NCI-H1694 (cell line): ENCODE measurements at regions not wholly inside any gene's neighbourhood (a gene's known extent, or its start where the extent isn't known, plus 50 kb on each side); places are given as distances from the start of the nearest gene placed in this dataset.

ENCODE experiments used
- DNase-seq: peaks from one replicate; lab custom pipeline; 2025; lab: John Stamatoyannopoulos, UW

DNA sequence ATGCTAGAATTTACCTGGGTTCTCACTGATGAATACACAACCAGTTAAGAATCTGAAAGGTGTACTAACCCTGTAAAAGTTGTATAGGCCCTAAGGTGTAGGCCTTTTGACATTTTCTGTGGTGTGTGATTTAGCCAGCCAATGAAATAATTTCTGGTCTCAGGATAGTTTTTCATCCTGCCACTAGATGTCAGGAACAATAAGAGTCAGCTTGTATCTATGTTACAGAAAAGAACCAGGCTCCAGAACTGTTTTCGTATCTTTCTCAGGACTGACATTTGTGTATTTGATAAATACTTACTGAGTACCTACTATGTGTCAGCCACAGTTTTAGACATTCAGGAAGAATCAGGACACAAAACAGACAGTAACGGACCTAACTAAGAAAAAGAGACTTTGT lies 673.6 kb upstream of the TENM3 start:
- no peak for DNase-seq

DNA sequence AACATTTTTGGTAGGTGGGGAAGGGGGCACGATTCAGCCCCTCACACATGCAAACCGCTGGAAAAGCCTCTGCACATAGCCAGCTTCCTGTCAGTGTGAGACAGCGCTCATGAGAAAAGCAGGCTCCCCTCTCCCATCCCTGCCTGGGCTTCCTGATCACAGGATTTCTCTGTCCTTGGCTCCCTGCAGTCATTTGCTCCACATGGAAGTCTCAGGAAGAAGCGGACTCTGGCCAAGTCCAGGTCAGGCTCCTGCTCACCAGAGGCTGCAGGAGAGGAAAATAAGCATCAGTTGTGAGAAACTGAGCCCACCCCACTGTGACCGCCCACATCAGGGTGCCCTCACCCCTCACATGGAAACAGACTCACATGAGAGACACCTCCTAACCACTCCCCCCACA lies 664.3 kb upstream of the TENM3 start:
- DNase-seq, result no peak

- no peak for DNase-seq
Observed at GRCh38 chr4:181579486-181579885, 663.7 kb upstream of the TENM3 start.

DNA sequence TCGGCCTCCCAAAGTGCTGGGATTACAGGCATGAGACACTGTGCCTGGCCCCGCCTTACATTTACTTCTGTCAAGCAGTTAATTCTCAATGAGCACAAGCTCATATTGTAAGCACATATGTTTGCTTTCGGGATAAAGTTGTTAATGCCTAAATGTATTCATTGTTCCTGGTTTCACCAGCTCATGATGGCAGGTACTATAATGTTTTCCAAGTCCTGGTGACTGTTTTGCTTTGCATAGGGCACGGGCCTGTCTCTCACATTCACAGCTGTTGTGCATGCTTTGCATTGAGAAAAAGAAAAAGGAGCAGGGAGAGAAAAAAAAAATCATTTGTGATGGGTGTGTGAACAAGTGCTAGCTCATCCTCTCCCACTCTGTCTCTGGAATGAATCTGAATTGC lies 661.2 kb upstream of the TENM3 start:
- DNase-seq, result no peak

- no peak for DNase-seq
Observed at GRCh38 chr4:181582595-181582994, 660.6 kb upstream of the TENM3 start.

DNA sequence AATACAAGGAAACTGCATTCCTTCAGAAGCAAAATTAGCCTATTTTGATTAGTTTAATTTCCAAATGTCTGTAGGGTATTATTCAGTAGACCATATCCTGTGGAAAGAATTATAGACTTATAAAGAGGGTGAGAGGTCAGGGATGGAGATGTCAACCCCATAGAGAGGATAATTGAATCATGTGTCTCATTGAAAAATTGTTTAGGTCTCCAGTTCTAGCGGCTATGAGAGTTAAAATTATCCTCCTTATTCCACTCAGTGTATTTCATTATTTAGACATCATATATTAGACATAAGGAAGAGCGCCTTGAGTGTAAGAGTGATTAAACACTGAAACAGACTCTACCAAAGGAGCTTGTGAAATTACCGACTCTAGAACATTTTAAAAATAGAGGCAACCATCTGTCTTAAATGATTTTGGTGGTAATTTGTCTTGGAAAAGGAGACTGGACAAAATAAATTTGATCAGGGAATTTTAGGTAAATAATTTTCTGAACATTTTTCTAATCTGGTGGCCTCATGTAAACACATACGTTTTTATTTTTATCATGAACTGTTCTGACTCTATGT lies 654.4 kb upstream of the TENM3 start:
- DNase-seq, result no peak

DNA sequence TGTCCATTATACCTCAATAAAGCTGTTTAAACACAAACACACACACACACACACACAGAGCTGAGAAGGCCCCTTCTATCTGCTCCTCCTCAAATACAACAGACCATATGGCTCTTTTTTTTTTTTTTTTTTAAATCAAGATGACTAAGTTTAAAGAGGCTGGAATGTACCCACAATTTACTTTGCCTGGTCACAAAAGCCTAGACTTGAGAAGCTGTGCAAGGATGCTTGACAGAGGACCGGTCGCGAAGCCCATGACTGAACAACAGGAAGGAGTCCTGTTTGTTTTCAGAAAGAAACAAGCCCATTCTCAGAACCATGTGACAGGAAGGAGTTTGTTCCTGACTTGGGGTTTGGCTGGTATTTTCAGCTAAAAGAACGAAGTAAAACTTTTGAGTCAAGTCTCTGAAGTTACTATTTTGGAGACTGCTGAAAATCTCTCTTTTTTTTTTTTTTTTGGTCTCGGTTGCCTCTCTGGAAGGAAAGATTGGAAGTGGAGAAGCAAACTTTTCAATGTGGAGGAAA lies 650.9 kb upstream of the TENM3 start:
- no peak for DNase-seq

DNA sequence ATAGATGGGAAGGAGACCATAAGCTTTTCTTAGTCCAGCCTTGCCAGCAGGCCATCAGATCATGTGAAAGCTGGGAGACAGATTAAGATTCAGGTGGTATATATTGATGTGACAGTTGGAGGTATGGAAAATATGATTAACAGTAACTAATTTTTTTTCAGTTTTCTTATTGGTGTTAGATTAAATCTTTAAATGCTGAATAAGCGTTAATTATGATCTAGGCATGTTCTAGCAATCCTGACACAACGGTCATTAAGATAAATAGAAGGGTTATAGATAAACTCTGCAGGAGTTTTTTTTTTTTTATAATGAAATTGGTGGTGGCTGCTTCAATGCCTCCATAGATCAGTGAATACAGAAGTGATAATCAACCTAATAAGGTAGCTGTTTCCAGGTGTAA lies 649.5 kb upstream of the TENM3 start:
- no peak for DNase-seq

GRCh38 chr4:181594188-181594587 lies 649.0 kb upstream of the TENM3 start:
- DNase-seq, result no peak

DNA sequence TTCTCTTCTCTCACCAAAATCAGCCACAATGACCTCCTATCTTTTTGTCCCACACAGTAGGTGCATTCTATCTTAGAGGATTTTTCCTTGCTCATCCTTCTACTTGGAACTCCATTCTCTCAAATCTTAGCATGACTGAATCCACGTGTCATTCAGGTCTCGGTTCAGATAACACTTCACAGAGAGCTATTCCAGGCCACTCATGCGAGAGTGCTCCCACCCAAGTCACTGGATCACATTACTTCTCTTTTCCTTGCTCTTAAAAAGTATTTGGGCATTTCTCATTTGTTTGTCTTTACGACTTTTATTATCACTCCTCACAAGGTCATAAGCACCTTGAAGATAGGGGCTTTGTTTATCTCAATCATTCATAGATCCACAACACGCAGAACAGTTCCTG lies 647.5 kb upstream of the TENM3 start:
- no peak for DNase-seq

DNA sequence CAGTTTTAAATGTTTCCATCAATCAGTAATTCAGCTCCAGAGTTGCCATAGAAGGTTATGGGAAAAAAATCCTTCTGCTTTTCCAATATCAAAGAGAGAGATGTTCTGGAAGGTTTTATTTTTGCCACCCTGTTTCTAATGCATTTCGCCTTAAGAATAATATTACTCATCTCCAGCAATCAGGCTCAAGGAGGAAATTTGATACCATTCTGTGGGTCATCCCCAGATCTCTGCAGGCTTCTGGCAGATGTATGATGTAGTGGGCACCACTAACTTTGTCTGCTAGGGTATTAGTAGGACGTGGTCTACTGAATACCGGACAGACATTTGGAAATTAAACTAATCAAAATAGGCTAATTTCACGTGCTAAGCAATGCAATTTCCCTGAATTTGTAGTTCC lies 645.4 kb upstream of the TENM3 start:
- no peak for DNase-seq

DNA sequence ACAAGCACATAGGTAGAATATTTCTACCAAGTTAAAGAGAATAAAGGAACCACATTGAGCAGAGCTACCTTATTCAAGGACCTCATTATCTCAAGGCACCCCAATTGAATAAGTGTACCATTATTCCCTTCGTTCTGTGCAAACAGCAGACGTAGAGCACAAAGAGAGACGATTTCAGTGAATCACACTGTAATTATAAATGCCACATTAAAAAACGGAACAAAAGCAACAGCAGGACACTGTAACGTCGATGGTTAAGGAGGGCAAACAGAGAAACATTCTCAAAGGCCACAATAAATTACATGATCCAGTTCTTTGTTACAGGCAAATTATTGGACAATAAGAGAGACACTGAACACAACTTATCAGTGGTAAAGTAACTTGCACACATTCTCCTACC lies 644.1 kb upstream of the TENM3 start:
- no peak for DNase-seq

DNA sequence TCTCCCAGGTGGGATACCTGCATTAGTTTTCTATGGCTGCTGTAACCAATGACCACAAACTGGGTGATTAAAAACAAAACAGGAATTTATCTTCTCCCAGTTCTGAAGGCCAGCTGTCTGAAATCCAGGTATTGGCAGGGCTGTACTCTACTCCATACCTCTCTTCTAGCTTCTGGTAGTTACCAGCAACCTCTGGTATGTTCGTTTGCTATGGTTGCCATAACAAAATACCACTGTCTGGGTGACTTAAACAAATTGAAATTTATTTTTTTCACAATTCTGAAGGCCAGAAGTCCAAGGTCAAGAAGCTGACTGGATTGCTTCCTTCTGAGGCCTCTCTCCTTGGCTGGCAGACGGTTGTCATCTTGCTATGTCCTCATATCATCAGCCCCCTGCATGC lies 642.1 kb upstream of the TENM3 start:
- no peak for DNase-seq

- no peak for DNase-seq
Observed at GRCh38 chr4:181604546-181604945, 638.7 kb upstream of the TENM3 start.

DNA sequence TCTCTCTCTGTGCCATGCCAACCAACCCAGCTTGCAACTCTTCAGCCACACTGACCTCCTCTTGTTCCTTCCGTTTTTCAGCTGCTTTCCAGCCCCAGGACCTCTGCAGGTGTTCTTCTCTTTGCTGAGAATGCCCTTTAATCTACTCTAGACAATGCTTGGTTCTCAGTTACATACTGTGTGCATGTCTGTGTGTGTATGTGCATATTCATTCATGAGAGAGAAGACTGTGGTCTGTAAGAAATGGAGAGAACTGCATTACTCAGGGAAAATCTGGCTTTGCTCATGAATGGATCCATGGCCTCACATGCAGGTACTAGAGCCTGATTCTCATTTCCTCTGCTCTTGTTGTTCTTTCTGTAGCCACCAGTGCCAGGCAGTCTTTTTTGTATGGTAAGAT lies 636.9 kb upstream of the TENM3 start:
- DNase-seq, result no peak

- no peak for DNase-seq
Observed at GRCh38 chr4:181608181-181608580, 635.0 kb upstream of the TENM3 start.

DNA sequence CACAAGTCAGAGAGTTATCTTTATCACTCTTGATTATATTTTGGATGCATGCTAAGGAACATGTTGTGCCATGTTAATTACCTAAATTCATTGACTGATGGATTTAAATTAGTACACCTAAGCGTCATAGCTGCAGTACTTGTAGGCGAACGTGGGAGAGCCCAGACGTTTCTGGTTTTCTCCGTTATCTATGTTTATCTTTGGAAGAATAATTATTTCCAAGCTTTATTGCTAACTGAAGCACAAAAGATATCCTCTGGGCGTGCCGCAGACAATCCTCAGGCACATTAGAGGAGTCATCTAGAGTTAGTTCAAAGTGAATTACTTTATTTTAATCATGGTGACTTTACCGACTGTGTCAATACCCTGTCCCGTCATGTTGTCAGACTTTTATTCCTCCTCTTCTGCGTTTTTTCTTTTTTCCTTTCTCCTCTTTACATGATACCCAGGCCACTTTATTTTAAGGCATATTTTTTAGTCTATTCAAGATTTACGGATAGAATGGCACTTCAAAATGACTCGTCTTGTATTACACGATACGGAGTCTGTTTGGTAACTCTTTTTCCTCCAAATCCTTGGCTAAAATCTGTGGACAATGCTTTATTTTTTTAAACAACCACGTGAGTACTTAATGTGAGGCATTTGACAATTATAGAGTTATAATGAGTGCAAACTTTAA lies 632.0 kb upstream of the TENM3 start:
- DNase-seq, result no peak

GRCh38 chr4:181611946-181612600 lies 631.1 kb upstream of the TENM3 start:
- no peak for DNase-seq

DNA sequence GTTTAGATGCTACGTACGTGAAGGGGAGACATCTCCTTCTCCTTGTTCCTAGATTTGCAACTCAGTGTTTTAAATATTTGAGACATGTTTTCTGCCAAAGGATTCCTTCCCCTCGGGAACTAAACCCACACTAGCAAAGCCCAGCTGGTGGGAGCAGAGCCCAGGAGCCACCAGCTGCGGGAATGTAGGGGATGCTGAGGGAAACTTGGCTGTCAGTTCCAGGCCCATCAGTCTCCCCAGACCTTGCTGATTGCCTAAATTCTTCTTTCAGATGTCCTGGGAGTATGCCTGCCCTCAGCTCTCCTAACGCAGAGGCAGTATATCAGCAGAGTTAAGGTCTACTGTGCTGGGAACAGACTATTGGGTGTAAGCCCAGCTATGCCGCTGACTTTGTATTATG lies 630.0 kb upstream of the TENM3 start:
- DNase-seq, result no peak

DNA sequence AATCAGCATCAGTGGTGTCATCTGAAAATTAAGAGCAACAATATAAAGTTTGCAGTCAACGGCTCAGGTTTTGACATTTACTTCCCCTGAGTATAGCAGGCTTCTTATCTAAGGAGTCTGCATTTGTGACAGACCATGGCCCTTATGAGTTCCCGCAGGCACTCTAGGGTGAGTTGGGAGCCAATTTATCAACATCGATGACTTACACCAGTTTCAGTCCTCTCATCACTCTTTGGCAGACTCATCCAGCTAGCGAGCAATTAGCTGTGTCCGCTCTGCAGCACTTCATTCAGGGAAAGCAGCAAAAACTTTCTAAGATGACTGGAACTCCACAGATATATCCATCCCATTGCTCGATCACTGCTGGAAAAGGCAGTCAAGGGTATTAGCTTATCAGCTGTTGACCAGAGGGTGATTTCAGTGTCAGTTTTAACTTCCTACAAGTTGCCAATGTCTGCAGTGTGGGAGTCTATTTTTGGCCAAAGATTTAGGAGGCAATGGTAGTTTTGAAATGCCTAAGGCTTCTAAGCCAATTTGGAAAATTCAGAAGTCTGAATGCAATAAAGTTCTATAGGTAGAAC lies 625.1 kb upstream of the TENM3 start:
- DNase-seq, result no peak

DNA sequence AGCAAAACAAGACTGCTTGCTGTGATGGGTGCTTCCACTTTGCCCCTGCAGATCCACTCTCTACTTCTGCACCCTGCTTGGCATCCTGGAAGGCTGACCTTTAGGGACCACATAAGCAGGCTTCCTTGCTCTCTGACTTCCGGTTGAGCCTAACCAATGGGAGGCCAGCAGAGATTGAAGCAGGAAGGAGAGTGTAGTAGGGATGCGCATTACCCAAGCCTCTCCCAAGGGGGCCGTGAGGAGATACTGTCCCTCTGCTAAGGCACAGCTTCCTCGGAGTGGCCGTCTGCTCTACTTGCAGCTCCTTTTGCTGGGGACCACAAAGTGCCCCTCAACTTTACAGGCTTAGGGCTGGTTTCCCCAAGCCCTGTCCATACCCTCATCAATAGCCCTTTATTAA lies 624.3 kb upstream of the TENM3 start:
- DNase-seq, result no peak

DNA sequence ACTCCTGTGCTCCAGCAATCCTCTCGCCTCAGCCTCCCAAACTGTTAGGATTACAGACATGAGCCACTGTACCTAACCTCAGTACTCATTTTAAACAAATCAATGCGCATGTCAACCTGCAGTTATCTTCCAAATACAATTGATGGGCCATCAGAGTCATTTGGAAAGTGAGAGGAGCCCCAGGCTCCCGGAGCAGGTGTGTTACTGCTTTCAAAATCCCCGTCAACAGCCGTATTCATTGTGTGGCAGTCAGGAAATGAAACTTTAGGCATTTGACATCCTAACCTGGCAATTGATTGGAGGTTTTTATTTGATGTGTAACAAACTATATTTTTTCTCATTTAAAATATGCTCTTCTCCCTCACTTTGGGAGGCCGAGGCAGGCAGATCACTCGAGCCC lies 623.6 kb upstream of the TENM3 start:
- DNase-seq, result no peak
